GM06990 (cell line): ENCODE measurements at regions not wholly inside any gene's neighbourhood (a gene's known extent, or its start where the extent isn't known, plus 50 kb on each side); places are given as distances from the start of the nearest gene placed in this dataset.
A peak's percentile ranks its signal among the peaks of the same experiment; 100 is the strongest.

Experiments
- DNase-seq: peaks from one replicate; pipeline ENCODE4 v3.0.0-alpha.2; 2011; ENCODE audit not compliant: insufficient read length; ENCODE audit errors: extremely low read depth
- H3K27me3 ChIP-seq: replicated peaks from 2 replicates; pipeline ENCODE4 v1.6.0; 2011; ENCODE audit warnings: low read length; ENCODE audit not compliant: control insufficient read depth, insufficient read depth
- H3K36me3 ChIP-seq: 2 replicates; pipeline ENCODE4 v1.5.1; 2011; ENCODE audit warnings: low read length; ENCODE audit not compliant: control insufficient read depth, insufficient read depth
- H3K4me3 ChIP-seq: replicated peaks from 2 replicates; pipeline ENCODE4 v1.5.1; 2011; ENCODE audit warnings: low read depth, mild to moderate bottlenecking, control low read depth, low read length
- CTCF ChIP-seq: IDR thresholded peaks from 2 replicates; pipeline ENCODE4 v1.5.1; 2011; ENCODE audit warnings: low read length, control low read depth, mild to moderate bottlenecking, inconsistent platforms; ENCODE audit not compliant: insufficient read depth, poor library complexity, severe bottlenecking

DNA sequence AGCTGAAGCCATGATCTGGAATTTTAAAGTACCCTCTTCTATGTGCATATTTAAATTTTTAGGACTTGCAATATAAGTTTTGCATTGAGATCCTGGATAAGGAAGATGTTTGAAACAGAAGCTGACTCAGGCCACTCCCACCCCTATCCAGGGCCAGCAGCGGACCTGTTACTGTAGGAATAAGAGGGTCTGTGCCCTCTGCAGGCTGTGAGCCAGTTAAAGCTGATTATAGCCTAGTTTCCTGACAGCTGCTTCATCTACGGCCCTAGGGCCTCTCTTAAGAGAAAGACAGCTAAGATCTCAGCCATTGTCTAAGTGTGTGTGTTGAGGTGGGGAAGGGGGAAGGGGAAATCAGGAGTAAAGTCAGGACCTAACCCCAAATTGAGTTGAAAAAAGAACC is 234.0 kb downstream of the HAUS1 start:
- DNase-seq = no peak
- no peak overlapping the region for H3K4me3 ChIP-seq

DNA sequence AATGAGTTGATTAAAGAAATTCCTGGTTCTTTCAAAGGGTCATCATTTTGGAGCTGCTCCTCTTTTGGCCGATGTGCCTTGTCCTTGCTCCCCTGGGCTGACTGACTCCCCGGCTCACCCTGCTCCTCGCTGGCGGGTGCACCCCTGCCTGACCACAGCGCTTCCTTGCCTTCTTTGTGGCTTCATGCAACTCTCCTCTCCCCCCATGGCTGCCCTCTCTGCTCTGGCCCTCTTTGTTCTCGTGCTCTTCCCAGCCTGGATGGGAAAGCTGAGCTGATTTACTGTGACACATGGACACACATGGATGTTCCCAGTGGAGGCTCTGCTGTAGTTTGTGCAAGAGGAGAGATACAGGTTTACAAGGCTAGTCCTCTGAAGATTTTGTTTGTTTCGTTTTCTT is 234.6 kb downstream of the HAUS1 start:
- no peaks in the 10 kb centered on the region; the same call in 1 of the 2 replicates for H3K27me3 ChIP-seq
- no peak for DNase-seq
- no peak for TF ChIP-seq CTCF
- H3K4me3 ChIP-seq = no peak overlapping the region
- H3K36me3 ChIP-seq = no peaks in the 10 kb centered on the region

More for the DNA sequence above, 234.0 kb downstream of the HAUS1 start:
- no peak for TF ChIP-seq CTCF
- no peaks in the 10 kb centered on the region for H3K36me3 ChIP-seq
- H3K27me3 ChIP-seq = peaks cover 3% of the 10 kb centered on the region

- no peak for TF ChIP-seq CTCF
- no peaks in the 10 kb centered on the region; the same call in 1 of the 2 replicates for H3K27me3 ChIP-seq
- H3K4me3 ChIP-seq = no peak overlapping the region
- no peaks in the 10 kb centered on the region for H3K36me3 ChIP-seq
- DNase-seq = no peak
These were observed 236.5 kb downstream of the HAUS1 start for GRCh38 chr18:46340716-46341115.

DNA sequence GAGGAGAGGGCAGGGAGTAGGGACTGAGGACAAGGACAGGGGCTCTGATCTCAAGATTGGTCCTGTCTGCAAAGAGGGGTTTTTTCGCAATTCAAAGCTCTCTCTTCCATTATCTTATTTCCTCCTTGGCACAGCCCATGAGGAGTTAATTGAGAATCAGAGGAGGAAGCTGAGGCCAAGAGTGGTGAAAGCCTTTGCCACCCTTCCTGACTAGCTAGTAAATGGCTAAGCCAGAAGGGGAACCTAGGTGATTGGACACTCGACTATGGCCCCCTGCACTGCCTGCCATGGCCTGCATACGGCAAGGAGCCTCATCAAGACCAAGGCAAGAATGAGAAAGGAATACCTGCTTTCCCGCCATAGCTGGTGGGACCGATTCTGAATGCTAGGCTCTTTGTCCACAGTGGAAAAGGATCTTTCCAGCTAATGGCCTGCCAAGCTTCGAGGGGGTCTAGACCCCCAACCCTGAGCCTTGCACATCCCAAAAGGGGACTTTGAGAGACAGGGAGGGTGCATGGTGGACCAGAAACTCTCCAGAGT is 237.9 kb downstream of the HAUS1 start:
- H3K4me3 ChIP-seq = no peak overlapping the region
- no peak for TF ChIP-seq CTCF
- DNase-seq = no peak

DNA sequence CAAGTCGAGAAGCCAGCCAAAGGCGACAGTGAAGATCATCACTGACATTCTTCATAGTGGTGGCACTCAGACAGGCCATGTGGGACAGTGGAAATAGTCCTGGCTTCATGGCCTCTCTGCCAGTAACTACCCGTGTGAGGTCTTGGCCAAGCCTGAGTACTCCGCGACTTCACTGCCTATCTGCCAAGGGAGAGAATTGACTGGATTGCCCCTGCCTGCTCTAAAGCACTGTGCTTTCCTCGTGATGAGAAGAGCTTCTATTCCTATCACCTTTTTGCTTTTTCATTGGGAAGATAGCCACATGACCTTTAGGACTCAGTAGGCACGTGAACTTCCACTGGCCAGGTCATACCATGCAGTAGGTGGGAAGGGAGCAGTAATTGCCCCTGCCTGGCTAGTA is 239.3 kb downstream of the HAUS1 start:
- no peaks in the 10 kb centered on the region for H3K36me3 ChIP-seq
- no peak overlapping the region for H3K4me3 ChIP-seq
- no peak for TF ChIP-seq CTCF
- H3K27me3 ChIP-seq = no peaks in the 10 kb centered on the region
- no peak for DNase-seq

More for the DNA sequence above, 237.9 kb downstream of the HAUS1 start:
- Histone ChIP-seq H3K36me3 (no peaks in the 10 kb centered on the region), H3K27me3 (no peaks in the 10 kb centered on the region)

DNA sequence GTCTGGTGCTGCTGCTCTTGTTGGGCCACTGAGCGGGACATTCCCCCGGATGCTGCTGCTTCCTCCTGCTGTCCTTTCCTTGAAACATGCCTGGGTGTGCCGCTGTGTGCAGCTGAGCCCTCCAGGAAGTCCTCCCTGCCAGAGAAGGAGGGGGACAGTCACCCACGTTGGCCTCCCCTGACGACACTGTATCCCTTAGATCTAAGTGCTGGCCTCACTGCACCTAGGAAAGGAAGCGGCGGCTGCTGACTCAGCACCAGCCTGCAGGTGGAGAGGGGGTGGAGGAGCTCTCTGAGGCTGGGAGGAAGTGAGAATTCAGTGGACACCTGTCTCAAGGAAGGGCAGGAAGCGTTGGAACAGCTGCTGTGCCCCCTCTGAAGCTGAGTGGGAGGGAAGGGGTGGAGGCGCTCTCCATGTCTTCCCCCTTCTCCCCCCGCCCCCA is 239.8 kb downstream of the HAUS1 start:
- DNase-seq = peak; percentile 66
- TF ChIP-seq CTCF = no peak
- H3K36me3 ChIP-seq = no peaks in the 10 kb centered on the region
- no peak overlapping the region for H3K4me3 ChIP-seq
- H3K27me3 ChIP-seq = no peaks in the 10 kb centered on the region
